ENCODE measurements at regions not wholly inside any gene's neighbourhood (a gene's known extent, or its start where the extent isn't known, plus 50 kb on each side); places are given as distances from the start of the nearest gene placed in this dataset.

DNA sequence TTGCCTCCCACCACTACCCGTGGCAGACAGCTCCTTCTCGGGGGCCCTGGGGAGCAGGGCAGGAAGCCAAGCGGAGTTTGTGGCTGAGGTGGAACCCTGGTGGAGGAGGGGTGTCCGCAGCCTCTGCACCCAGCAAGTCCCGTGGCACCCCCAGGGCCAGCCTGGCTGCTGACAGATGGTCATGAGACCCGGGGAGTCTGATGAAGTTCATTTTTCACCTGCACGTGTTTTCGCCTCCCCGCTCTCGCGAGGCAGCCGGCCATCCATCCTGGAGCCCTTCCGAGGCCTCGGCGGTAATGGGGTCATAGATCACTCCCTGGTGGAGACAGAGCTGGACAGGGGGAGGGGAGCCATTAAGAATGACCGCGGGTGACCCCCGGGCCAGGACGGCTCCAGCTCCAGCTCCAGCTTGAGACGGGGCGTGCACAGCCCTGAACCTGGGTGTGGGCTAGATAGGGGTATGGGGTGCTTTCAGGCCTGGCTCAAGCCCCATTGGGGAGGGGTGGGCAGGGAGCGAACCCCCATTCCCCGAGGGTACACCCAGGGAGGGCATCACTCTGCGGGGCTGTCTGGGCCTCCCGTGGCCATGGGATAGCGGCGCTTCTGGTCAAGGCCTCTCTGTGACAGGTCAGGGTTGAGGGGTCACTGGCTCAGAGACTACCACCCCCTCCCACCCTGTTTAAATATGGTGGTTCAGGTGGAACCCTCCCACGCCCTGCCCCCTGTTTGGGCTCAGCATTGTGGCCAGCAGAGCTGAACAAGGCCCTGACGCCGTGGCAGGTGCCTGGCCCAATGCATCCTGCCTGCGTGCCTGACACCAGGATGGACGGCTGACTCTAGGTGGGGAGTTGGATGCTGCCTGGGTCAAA is 227.4 kb upstream of the GSE1 start:
- no peak for DNase-seq (ENCODE audit: low read depth in 2 of 3, low spot score in 2 of 3)

DNA sequence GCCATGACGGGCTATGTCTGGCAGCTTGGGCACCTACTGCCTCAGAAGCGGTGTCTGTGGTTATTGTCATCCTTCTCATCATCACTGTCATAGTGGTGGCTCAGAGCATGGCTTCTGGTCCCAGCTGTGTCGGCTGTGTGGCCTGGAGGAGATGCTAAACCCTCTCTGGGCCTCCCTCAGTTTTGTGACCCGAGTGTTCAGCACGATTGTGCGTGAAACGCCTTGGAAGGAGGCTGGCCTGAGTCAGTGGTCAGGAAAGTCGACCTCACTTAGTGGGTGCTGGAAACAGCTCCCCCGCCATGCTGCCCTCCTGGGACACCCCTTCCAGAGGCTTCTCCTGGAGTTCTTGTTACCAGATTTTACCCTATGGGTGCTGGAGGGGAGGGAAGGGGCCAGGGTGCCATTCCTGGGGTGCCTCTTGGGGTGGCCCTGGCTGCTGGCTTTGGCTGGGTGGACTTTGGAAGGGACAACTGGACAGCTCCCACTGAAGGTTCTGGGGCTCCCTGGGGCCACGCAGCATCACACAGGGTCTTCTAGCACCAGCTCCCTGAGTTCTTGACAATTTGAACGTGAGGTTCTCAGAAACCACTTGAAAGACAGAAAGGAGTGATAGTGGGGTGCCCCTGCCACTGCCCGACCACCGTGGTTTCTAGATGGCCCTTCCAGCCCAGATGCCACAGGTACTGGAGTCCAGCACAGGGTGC is 226.5 kb upstream of the GSE1 start:
- no peak for DNase-seq (ENCODE audit: low read depth in 2 of 3, low spot score in 2 of 3)

DNA sequence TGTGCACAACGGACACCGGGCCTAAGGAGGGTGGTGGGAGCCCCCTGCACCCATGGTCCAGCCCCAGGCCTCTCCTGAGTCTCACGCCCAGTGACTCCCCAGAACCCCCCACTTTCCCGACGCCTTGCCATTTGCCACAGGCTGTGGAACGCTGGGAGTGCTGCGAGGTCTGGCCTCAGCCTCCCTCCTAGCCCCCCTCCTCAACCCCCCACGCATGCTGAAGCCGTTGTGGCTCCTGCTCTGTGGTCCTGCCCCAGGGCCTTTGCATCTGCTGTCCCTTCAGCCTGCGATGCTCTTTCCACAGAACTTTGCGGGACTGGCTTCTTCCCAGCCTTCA is 226.0 kb upstream of the GSE1 start:
- no peak for DNase-seq (ENCODE audit: low read depth in 2 of 3, low spot score in 2 of 3)

DNA sequence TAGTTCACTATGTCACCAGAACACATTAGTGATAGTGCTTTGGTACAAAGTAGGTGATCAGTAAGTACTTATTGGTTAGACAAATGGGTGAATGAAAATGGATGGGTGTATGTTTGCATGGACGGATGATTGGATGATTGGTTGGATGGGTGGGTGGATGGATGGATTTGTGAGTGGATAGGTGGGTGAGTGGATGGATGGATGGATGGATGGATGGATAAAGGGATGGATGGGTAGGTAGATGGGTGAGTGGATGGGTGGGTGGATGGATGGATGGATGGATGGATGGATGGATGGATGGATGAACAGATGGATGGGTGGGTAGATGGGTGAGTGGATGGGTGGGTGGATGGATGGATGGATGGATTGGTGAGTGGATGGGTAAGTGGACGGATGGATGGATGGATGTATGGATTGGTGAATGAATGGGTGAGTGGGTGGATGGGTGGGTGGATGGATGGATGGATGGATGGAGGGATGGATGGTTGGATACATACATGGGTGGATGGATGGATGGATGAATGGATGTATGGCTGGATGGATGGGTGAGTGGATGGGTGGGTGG is 225.3 kb upstream of the GSE1 start:
- DNase-seq (ENCODE audit: low read depth in 2 of 3, low spot score in 2 of 3), result no peak

DNA sequence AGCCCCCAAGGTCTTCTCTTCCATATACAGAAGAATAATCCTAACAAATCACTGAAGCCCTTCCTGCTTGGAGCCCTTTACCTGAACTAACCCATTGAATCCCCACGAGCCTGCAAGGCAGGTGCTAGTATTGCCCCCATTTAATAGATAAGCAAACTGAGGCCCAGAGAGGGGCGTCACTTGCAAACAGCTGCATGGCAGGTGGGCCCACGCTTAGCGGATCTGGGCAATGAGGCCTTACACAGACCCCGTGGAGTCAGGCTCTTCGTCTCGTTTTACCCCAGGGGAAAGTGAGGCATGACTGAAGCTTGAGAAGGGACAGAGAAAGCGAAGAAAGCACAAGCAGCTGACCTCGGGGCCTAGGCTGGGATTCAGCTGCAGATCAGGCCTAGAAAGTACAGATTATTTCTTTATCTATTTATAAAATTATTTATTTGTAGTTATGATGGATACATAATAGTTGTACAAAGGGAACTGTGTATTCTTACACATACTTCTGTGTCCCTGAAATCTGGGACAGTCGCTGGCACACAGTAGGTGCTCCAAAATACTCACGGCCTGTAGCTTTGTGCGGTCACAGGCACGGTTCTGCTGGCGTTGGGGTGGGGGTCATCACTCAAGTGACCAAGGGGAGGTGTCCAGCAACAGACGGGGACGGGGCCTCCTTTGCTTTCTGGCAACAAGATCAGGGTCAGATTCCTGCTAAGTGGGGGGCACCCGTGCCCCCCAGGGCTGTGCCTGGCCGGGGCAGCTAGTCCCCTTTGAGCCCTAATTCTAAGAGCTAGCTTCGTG is 223.2 kb upstream of the GSE1 start:
- DNase-seq (ENCODE audit: low read depth in 2 of 3, low spot score in 2 of 3), result no peak

DNA sequence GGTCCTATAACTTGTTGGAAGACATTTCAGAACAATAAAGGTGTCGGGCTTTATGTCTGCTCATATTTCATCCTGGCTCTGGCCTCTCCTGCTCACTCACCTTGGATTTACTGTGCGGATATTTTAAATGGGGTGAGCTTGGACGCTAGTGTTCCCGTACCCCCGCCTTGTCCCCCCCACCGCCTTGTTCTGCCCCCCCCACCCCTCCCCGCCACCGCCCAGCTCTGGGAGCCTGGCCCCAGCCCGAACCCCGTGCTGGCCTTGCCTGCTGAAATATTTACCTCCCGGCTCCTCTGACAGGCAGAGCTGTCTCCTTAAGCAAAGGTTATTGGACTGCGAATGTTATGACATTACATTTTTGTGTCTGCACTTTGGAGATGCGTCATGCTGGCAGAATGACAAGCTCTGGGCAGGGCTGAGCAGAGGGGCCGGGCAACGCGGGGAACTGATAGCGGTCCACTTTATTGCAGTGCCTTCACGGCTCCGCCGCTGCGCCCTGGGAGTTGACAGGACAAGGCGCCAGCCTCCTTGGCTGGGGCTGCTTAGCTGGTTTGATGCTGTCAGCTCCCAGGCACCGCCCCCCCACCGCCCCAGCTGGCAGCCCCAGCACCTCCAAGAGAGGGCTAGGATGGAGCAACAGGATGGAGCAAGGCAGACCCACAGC is 222.5 kb upstream of the GSE1 start:
- DNase-seq (ENCODE audit: low read depth in 2 of 3, low spot score in 2 of 3), result no peak

DNA sequence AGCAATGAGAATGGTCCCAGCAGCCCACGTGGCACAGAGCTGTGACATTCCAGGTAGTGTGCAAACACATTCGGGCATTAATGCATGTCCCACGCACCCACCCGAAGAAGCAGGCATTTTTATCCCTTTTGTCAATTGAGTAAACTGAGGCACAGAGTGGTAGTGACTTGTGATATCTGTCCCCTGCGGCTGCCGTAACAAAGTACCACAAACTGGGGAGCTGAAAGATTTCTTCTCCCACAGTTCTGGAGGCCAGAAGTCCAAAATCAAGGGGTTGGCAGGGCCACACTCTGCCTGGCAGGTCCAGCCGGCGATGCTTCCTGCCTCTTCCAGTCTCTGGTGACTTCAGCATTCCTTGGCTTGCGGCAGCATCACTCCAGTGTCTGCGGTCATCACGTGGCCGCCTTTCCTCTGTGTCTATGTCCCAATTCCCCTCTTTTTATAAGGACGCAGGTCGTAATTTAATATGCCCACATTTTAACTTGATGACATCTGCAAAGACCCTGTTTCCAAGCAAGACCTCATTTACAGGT is 221.9 kb upstream of the GSE1 start:
- no peak for DNase-seq (ENCODE audit: low read depth in 2 of 3, low spot score in 2 of 3)

DNA sequence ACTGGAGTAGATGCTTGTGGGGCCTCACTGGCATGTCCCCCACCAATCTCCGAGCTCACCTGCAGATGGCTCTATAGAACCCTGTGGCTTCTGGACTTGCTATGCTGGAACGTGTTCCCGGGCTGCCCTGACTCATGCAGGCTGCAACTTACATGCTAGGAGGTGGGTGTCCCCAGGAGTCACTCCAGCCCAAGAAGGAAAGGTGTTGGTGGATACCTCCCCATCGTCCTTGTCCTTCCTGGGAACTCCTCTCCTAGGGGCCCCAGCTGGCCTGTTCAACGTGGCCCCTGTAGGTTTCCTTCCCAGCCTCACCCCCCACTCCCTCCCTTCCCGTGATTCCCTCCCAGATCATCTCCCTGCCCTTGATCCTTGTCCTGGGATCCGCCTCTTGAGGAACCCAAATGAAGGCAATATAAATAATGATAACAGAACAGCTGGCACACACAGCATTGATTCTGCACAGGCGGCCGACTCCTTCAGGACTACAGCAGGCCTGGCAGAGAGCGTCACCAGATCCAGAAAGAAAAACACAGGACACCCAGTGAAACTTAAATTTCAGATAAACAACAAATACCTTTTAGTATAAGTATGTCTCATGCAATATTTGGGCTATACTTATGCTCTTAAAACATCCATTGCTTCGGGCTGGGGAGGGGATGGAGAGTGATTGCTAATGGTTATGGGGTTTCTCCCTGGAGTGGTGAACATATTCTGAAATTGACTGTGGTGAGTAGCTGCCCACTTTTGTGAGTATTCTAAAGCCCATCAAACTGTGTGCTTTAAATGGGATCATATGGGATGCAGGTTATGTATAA is 221.1 kb upstream of the GSE1 start:
- DNase-seq (ENCODE audit: low read depth in 2 of 3, low spot score in 2 of 3), result no peak

DNA sequence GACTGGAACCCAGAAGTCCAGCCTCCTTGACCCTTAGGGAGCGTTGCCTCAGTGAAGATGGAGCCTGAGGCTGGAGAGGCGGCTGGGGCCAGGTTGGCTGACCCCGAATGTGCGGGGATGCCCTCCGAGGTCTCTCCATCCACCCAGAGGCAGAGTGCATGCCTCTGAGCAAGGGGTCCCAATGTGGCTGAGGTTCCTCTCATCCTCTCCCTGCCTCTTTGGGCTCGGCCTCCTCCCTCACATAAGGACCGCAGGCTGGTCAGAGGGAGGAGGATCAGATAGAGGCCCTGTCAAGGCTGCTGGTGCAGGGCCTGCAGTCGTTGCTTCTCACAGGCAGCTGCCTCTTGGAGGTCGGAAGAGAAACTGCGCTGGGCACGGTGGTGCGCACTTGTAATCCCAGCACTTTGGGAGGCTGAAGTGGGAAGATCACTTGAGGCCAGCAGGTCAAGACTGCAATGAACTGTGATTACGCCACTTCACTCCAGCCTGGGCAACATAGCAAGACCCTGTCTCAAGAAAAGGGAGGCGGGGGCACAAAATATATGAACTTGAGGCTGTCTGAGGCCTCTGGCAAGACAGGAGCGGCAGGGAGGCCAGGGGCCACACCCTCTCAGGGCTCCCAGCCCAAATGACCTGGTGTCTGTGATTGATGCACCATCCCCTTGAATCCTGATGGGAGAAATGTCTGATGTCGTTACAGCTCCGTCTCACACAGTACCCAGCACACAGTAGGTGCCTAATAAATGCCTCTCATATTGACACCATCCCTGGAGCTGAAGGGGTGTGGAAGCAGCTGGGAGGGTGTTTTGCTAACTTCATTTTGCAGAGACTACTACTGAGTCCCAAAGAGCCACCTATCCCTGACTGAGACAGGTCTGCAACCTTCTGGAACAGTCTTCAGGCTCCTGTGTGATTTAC is 220.1 kb upstream of the GSE1 start:
- no peak for DNase-seq (ENCODE audit: low read depth in 2 of 3, low spot score in 2 of 3)

DNA sequence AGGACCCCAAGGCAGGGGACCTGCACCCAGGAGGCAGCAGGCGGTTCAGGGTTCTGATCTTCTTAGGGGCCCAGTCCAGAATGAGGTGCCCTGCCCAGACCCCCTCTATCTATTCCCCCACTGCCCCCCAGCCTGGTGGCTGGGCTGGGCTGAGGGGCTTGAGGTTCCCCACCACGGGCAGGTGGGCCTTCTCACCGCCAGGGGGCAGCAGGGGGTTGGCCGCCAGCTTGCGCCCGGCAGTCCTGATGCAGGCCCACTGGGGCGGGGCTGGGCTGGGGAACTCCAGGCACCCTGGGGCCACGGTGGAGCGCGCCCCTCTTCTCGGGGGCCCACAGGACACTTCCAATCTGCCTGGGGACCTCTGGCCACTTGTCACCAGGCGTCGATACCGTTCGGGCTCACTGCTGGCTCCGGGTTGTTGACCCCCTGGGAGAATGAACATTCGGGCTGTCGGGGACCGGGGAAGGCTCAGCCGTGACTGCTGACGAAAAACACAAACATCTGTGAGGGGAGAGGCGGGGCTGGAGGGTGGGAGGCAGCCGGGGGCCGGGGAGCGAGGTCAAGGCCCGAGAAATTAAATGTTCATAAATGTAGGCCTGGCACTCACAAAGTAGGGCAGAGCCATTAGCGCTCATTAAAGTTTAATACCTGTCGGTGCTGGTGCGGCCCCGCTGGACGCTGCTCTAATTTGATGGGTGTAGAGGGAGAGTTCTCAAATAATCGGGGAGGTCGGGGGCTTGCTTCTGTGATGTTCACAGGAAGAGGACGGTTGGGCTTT is 219.3 kb upstream of the GSE1 start:
- DNase-seq (ENCODE audit: low read depth in 2 of 3, low spot score in 2 of 3), result peak; percentile 31 to 62 (median 60)

DNA sequence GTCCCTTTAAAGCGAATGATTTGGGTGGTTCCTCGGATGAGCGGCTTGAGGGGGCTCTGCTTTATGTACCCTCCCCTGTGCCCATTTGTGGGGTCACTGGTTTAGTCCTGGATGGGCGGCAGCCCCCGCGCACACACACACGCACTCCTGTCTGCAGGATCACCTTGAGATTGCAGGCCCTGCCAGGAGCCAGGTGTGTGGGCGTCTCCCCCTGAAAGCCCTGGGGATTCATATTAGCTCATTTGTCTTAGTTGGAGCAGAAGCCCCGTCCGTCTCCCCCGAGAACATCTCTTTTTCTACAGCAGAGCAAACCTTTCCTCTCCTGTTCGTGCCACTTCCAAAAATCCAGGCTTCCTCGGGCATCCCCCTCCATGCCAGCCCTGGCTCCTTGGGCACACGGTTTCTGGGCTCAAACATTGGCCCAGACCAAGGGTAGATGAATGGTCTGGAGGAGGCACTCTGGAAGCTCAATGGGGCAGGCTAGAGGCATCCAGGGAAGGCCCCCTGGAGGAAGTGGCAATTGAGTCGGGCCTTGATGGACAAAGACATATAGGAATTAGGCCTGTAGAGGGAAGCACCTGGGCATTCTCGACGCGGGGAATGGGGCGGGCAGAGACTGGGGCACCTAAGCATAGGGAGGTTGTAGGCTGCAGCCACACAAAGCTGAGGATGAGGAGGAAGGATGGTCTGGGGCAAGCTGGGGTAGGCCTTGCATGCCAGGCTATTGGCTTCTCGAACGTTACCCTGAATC is 218.5 kb upstream of the GSE1 start:
- DNase-seq (ENCODE audit: low read depth in 2 of 3, low spot score in 2 of 3), result no peak

DNA sequence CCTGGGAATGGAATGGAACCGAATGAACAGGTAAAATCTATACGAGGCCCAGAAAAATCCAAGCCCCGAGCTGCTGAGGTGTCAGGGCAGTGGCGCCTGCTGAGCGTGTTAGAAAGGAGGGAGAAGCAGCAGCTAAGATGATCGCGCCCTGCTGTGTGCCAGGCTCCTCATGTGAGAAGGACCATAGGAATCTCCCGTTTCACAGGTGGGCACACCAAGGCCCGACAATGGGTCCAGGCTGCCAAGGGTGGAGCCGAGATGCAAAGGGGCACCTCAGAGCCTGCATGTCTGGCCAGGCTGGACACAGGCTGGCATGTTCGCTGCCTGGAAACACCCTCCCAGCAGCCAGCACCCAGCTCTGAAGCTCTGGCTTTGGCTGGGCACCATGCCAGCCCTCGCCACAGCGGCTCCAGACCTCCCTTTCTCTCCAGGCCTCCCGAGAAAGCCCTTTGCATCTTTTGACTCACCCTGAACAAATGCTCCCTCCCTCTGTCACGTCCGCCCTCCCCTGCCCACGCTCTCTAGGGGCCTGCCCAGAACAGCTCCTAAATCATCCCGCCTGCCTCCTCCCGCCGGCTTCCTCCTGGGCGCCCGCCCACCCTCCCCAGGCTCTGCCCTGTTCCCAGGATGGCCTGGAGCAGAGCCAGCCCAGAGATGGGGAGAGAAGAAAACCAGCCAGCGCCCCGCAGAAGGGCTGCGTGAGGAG is 217.8 kb upstream of the GSE1 start:
- DNase-seq (ENCODE audit: low read depth in 2 of 3, low spot score in 2 of 3), result no peak

DNA sequence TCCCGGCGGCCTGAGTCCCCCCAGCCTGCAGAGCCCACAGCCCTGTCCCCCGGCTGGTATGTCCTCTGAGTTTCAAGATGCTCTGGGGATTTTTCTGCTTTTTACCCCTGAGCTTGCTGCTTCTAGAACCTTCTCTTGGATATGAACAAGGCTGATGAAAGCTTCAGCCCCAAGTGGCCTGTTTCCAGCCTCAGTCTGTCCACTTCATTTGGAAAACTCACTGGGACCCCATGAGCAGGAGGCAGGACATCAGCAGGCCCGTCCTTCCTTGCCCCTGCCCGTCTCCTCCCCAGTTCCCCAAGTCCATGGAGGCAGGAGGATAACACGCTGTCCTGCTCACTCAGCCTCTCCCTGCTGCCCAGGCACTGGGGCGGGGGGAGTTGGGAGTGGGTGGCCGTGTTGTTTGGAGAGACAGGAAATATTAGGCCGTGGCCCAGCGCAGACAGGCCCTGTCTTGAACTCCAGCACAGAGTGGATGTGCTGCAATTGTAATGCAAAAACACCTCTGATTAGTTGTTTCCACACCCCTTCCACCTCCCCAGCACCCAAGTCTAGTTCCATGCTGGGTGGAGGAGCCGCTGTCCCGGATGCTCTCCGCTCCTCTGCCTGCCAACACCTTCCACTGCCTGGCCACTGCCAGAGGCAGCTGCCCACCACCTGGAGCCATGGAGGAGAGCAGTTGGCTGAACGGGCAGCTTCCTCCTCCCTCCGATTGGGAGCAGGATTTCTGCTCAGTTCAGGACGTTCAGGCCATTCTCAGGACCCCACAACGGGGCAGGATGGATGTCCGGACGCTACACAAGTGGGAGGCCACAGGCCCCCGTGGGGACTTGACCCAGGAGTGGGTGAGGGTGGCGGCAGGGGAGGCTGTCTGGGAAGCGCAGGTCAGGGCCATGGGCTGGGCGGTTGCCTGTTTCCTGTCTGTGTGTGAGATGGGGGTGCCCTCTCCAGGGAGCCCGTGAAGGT is 216.9 kb upstream of the GSE1 start:
- no peak for DNase-seq (ENCODE audit: low read depth in 2 of 3, low spot score in 2 of 3)

DNA sequence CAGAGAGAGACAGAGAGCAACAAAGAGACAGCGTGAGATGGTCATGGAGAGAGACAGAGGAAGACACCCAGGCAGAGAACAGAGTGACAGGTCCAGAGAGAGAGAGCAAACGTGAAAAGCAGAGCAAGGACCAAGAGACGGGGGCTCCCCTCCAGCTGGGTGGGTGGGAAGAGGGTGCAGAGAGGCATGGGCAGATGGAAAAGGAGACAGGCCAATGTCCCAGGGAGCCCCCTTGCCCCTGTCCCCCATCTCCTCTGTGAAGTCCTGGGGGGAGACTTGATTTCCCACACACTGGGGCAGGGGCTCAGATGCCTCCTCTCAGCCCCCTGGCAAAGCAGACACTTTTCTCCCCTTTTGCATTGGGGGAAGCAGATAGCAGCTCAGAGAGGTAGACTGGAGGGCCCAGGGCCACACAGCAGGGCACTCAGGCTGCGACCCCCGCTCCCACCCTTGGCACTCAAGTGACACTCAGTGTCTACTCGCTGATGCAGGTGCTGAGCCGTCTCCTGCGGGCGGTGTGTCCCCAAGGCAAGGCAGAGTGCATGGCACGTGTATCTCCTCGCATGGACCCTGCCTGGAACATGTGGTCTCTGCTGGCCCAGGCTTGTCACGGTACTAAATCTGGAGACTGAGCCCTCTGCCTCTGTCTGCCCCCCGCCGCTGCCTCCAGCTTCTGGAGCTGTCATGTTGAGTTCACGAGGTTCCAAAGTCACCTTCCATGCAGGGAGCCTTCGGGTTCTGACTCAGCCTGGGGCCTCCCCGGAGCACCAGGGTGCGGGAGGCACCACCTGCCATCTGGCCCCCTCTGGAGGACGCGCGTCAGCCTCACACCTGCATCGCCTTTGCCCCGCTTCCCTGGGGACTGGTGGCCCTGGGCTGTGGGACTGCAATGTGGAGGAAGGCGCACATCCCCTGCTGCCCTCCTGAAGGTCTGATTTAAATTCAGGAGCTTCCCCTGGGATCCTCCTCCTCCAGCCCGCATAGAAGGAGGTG is 215.9 kb upstream of the GSE1 start:
- DNase-seq (ENCODE audit: low read depth in 2 of 3, low spot score in 2 of 3), result no peak

All from activated CD8-positive, alpha-beta memory T cell treated with anti-CD3 and anti-CD28 coated beads for 48 hours (primary cell).